AG10803 (cell line): ENCODE measurements at regions not wholly inside any gene's neighbourhood (a gene's known extent, or its start where the extent isn't known, plus 50 kb on each side); places are given as distances from the start of the nearest gene placed in this dataset.

Source experiments
- DNase-seq: peaks from one replicate; pipeline ENCODE4 v3.0.0; 2010; ENCODE audit warnings: low read depth
- H3K4me3 ChIP-seq: 2 replicates; pipeline ENCODE4 v1.5.1; 2011; ENCODE audit warnings: mild to moderate bottlenecking, low read length, control low read depth
- TF ChIP-seq, protein P1 (sequence below): conservative IDR thresholded peaks from 2 replicates; pipeline ENCODE4 v1.5.1; 2011; ENCODE audit warnings: mild to moderate bottlenecking, low read length, control low read depth, inconsistent platforms

DNA sequence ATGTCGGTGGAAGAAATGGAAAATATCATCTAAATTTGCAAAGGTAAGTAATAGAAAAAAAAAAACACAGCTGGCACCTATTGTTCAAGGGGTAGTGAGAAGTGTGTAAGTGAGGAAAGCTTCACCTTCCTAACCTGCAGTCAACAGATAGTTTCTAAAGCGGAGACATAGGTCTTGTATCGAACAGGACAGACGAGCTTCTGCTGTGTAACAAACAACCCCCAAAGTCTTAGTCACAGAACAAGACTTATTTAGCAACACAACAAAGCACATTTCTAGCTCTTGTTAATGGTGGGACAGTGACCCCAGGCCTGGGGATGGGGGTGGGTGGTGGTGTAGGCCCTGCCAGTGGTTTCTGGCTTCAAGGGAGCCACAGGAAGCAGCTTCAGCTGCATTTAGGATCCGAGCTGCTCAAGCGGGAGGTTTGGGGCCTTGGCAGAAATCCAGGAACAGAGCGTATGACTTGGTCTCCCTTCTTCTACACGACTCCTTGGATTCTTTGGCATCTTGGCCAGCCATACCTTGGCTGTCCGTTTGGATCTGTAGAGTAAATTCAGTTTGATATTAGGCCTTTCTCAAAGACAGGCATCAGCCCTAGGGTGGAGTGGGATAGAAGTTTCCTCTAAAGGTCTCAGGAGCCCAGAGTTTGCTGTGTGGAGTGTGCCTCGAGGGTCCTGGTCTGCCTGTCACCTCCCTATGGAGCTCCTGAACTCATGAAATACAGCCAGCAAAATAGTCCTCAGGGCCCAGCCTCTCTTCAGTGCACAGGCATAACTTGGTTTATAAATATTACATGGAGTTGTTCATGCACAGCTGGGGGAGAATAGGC is 56.9 kb upstream of the SHH start:
- no peak overlapping the region for H3K4me3 ChIP-seq
- TF ChIP-seq, protein P1, sequence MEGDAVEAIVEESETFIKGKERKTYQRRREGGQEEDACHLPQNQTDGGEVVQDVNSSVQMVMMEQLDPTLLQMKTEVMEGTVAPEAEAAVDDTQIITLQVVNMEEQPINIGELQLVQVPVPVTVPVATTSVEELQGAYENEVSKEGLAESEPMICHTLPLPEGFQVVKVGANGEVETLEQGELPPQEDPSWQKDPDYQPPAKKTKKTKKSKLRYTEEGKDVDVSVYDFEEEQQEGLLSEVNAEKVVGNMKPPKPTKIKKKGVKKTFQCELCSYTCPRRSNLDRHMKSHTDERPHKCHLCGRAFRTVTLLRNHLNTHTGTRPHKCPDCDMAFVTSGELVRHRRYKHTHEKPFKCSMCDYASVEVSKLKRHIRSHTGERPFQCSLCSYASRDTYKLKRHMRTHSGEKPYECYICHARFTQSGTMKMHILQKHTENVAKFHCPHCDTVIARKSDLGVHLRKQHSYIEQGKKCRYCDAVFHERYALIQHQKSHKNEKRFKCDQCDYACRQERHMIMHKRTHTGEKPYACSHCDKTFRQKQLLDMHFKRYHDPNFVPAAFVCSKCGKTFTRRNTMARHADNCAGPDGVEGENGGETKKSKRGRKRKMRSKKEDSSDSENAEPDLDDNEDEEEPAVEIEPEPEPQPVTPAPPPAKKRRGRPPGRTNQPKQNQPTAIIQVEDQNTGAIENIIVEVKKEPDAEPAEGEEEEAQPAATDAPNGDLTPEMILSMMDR, result no peak
- no peak for DNase-seq

DNA sequence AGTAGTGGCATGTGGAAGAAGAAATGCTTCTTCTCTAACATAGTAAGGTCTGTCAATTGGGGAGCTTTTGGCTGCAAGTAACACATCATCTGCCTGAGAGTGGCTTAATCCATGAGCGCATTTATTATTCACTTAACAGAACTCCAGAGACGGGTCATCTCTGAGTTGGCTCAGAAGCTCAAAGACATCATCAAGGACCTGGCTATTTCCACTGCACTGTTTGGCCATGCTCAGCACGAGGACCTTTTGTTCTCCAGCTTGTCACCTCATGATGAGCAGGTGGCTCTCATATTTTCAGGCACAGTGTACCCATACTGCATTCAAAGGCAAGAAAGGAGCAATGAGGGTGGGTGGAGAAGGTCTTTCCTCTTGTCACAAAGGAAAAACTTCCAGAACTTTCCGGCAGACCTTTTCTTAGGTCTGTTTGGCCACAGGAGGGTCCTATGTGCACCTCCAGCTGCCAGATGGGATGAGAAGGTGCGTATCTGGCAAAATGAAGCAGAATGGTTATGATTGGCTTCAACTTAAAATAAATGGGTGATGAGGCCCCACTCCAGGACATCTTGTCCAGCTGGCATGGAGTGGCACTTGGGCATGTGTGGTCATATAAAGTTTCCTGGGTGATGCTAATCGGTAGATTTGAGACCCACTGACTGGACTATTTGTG is 55.6 kb upstream of the SHH start:
- no peak overlapping the region for H3K4me3 ChIP-seq
- TF ChIP-seq, protein P1, result no peak
- DNase-seq, result no peak

DNA sequence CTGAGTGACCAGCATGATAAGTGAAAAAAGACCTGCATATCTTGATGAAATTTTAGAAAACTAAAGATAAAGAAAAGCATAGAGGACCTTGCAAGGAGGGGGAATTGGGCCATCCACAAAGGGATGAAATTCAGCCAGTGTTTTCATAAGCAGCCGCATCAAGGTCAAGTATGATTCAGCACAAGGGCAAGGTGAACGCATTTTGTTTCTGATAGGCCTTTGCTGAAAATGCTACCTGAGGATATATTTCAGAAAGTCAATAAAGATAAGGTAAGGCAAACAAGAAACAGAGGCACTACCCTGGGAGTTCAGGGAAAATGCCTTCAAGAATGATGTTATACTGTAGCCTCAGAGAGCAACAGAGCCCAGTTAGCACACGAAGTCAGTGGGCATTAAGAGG is 55.0 kb upstream of the SHH start:
- TF ChIP-seq, protein P1, result no peak
- no peak for DNase-seq

DNA sequence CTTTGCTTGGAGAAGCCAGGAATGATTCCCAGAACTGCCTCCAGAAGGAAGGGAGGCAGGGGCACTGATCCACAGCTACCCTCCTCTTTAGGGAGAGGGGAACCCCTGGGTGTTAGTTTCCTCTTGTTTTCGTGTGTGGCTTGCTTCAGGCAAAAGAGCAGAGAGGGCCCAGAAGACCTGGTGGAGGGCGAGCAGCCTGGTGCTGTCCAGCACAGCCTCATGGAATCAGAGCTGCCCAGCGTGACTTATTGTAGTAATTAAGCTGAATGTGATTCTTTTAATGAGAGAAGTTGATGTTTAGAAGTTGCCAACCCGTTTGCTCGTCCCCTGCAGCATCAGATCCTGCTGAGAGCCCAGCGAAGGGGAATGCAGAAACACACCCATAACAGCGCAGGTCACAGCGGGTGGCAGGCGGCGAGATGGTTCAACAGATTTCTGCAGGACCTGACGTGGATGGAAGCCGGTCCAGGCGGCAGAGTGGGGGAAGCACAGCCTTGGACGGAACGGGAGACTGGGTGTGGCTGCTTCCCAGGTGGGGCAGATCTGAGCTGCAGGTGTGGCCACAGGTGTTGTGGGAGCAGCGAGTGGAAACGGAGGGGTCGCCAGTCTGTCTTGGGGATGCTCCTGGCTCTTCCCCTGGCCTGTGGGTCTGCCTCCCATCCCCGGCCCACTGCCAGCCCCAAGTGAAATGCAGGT is 53.7 kb upstream of the SHH start:
- no peak overlapping the region for H3K4me3 ChIP-seq
- no peak for DNase-seq
- TF ChIP-seq, protein P1, result no peak

More for the DNA sequence above, 55.0 kb upstream of the SHH start:
- no peak overlapping the region for H3K4me3 ChIP-seq

DNA sequence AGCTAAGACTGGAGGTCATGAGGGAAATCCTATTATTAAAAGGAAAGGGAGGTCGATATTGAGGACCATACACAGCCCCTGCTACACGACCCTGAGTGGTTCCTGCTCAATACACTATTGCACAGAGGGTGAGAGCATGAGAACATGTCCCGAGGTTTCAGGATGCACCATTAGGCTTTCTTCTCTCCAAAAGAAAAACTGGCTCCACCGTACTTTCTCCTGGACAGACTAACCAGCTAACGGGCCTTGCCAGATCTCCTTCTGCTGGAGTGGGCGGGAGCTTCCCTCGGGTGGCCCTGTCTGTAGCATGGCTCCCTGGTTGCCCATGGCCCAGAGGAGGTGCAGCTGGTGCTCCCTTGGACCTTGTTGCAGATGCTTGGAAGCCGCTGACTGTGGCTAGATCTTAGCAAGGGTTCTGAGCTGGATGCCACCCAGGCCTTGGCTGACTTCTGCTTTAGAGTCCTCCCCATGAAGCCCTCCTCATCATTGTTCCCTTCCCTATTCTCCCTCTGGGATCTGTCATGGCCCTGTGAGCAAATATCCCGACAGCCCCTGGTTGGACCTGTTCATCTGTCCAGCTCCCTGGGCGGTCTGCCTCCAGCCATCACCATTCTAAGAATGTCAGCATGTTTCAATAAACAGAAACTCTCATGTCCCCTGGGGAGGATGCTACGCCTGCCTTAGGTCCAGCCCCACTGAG is 52.9 kb upstream of the SHH start:
- TF ChIP-seq, protein P1, result no peak
- H3K4me3 ChIP-seq, result no peak overlapping the region
- no peak for DNase-seq

DNA sequence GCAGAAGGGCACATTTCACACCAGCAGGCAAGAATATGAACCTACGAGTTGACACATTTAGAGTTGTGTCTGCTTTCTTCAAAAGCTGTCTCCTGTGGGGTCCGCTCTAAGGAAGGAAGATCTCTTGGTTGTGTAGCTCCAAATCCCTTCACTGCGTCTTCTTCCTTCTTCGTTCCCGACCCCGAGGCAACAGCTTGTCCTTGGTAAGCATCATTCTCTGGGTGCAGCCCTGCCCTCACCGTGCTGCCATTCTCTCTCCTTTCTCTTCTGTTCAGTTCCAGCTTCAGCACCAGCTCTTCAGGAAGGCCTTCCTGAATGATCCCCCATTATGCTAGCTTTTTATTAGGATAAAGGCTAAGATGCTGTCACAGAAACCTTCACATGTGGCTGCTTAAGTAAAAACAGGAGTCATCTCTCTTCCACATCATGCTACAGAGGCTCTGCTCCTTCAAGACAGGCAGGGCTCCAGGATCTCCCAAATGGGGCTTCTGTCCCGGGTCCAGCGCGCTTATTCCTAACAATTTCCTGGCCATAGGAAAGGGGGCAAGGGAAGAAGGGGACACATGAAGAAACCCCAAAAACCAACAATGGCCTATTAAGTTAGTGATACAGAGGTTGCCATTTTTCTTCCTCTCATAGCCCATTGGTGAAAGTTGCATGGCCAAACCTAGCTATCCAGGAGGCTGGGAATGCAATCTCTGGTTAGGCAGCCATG is 52.2 kb upstream of the SHH start:
- H3K4me3 ChIP-seq, result no peak overlapping the region
- DNase-seq, result no peak

More for the DNA sequence above, 52.2 kb upstream of the SHH start:
- TF ChIP-seq, protein P1, result no peak
